H9 (cell line): ENCODE measurements at regions not wholly inside any gene's neighbourhood (a gene's known extent, or its start where the extent isn't known, plus 50 kb on each side); places are given as distances from the start of the nearest gene placed in this dataset.

ENCODE experiments used
- DNase-seq: peaks from one replicate; pipeline ENCODE4 v3.0.0-alpha.2; 2017
- H2AFZ ChIP-seq: one replicate; pipeline ENCODE4 v1.6.1; 2013; ENCODE audit warnings: mild to moderate bottlenecking, low read length, control low read depth, moderate library complexity
- H2AK5ac ChIP-seq: 2 replicates; pipeline ENCODE4 v1.6.1; 2013; ENCODE audit warnings: low read length, control low read depth, mixed read lengths; ENCODE audit not compliant: insufficient read length
- H2BK120ac ChIP-seq: one replicate; pipeline ENCODE4 v1.6.1; 2013; ENCODE audit warnings: low read depth, mild to moderate bottlenecking, low read length, control low read depth, inconsistent platforms; ENCODE audit not compliant: poor library complexity, severe bottlenecking
- H2BK12ac ChIP-seq: 2 replicates; pipeline ENCODE4 v1.6.1; 2013; ENCODE audit warnings: low read length, control low read depth, mixed read lengths, low read depth; ENCODE audit not compliant: insufficient read length
- H2BK15ac ChIP-seq: 2 replicates; pipeline ENCODE4 v1.6.1; 2013; ENCODE audit warnings: low read depth, low read length, control low read depth
- H2BK20ac ChIP-seq: one replicate; pipeline ENCODE4 v1.6.1; 2013; ENCODE audit warnings: low read depth, mild to moderate bottlenecking, low read length, control low read depth, inconsistent platforms; ENCODE audit not compliant: poor library complexity, severe bottlenecking
- H2BK5ac ChIP-seq: 2 replicates; pipeline ENCODE4 v1.6.1; 2013; ENCODE audit warnings: low read length, control low read depth, mixed read lengths; ENCODE audit not compliant: insufficient read length
- H3K14ac ChIP-seq: 2 replicates; pipeline ENCODE4 v1.6.1; 2013; ENCODE audit warnings: low read length, control low read depth; ENCODE audit not compliant: insufficient read depth
- H3K18ac ChIP-seq: 2 replicates; pipeline ENCODE4 v1.6.1; 2013; ENCODE audit warnings: low read depth, mild to moderate bottlenecking, mixed read lengths, low read length, control low read depth; ENCODE audit not compliant: insufficient read length
- H3K23ac ChIP-seq: 2 replicates; pipeline ENCODE4 v1.6.1; 2013; ENCODE audit warnings: low read length, control low read depth, mixed read lengths, low read depth; ENCODE audit not compliant: insufficient read length
- H3K23me2 ChIP-seq: 2 replicates; pipeline ENCODE4 v1.6.1; 2013; ENCODE audit warnings: low read depth, mild to moderate bottlenecking, mixed read lengths, low read length, control low read depth; ENCODE audit not compliant: insufficient read length, poor library complexity, severe bottlenecking
- H3K27ac ChIP-seq: 2 replicates; pipeline ENCODE4 v1.5.1; 2013; ENCODE audit warnings: low read length, control low read depth, mixed read lengths, low read depth; ENCODE audit not compliant: insufficient read length
- H3K27me3 ChIP-seq: 2 replicates; pipeline ENCODE4 v1.6.1; 2013; ENCODE audit warnings: low read length, control low read depth, inconsistent platforms; ENCODE audit not compliant: insufficient read depth
- H3K4ac ChIP-seq: 2 replicates; pipeline ENCODE4 v1.6.1; 2013; ENCODE audit warnings: low read depth, mild to moderate bottlenecking, control low read depth, inconsistent platforms, low read length, moderate library complexity
- H3K4me1 ChIP-seq: 2 replicates; pipeline ENCODE4 v1.6.1; 2013; ENCODE audit warnings: low read length, control low read depth, inconsistent platforms; ENCODE audit not compliant: insufficient read depth
- H3K4me2 ChIP-seq: 2 replicates; pipeline ENCODE4 v1.6.1; 2013; ENCODE audit warnings: low read length, control low read depth, mixed read lengths; ENCODE audit not compliant: insufficient read length, insufficient read depth
- H3K56ac ChIP-seq: 2 replicates; pipeline ENCODE4 v1.6.1; 2013; ENCODE audit warnings: low read depth, mild to moderate bottlenecking, mixed read lengths, low read length, control low read depth; ENCODE audit not compliant: insufficient read length
- H3K79me1 ChIP-seq: 2 replicates; pipeline ENCODE4 v1.6.1; 2013; ENCODE audit warnings: low read depth, mild to moderate bottlenecking, moderate library complexity, low read length, control low read depth, inconsistent platforms; ENCODE audit not compliant: insufficient read depth, poor library complexity, severe bottlenecking
- H3K79me2 ChIP-seq: 2 replicates; pipeline ENCODE4 v1.6.1; 2013; ENCODE audit warnings: low read length, control low read depth, inconsistent platforms; ENCODE audit not compliant: insufficient read depth
- H3K9ac ChIP-seq: 2 replicates; pipeline ENCODE4 v1.6.1; 2013; ENCODE audit warnings: low read length, control low read depth, mixed read lengths; ENCODE audit not compliant: insufficient read length; ENCODE audit errors: extremely low read depth
- H3K9me3 ChIP-seq: one replicate; pipeline ENCODE4 v1.6.1; 2013; ENCODE audit warnings: low read depth, low read length, inconsistent platforms; ENCODE audit not compliant: control insufficient read depth
- H3T11ph ChIP-seq: one replicate; pipeline ENCODE4 v1.6.1; 2013; ENCODE audit warnings: mild to moderate bottlenecking, low read length, control low read depth, inconsistent platforms
- H4K20me1 ChIP-seq: one replicate; pipeline ENCODE4 v1.6.1; 2013; ENCODE audit not compliant: control insufficient read depth, insufficient read length, insufficient read depth
- H4K5ac ChIP-seq: 2 replicates; pipeline ENCODE4 v1.6.1; 2013; ENCODE audit warnings: low read depth, mild to moderate bottlenecking, mixed read lengths, low read length, control low read depth; ENCODE audit not compliant: insufficient read length
- H4K8ac ChIP-seq: replicated peaks from 2 replicates; pipeline ENCODE4 v1.6.1; 2013; ENCODE audit warnings: low read length, control low read depth, mixed read lengths, low read depth; ENCODE audit not compliant: insufficient read length
- H4K91ac ChIP-seq: 2 replicates; pipeline ENCODE4 v1.6.1; 2013; ENCODE audit warnings: low read depth, mild to moderate bottlenecking, moderate library complexity, mixed read lengths, low read length, control low read depth; ENCODE audit not compliant: insufficient read length
- H3K27ac Mint-ChIP-seq, 3 experiments: 2 replicates in 2 of 3; 3 replicates in 1 of 3; pipeline ENCODE4 v1.8.0; 2020 to 2021; ENCODE audit warnings: mixed read lengths in 3 of 3, mild to moderate bottlenecking in 1 of 3, moderate library complexity in 1 of 3
- H3K27me3 Mint-ChIP-seq: 2 replicates; pipeline ENCODE4 v1.8.0; 2021; ENCODE audit warnings: low read depth, mild to moderate bottlenecking, moderate library complexity, mixed read lengths
- H3K36me3 Mint-ChIP-seq, 3 experiments: 2 replicates in 2 of 3; 3 replicates in 1 of 3; pipeline ENCODE4 v1.8.0; 2020 to 2021; ENCODE audit warnings: low read depth in 3 of 3, mixed read lengths in 3 of 3; ENCODE audit not compliant: insufficient read depth in 1 of 3
- H3K4me1 Mint-ChIP-seq, 2 experiments: 2 replicates each; pipeline ENCODE4 v1.8.0; 2020; ENCODE audit warnings: mixed read lengths in 2 of 2
- H3K4me3 Mint-ChIP-seq, 2 experiments: 2 replicates in 1 of 2; 3 replicates in 1 of 2; pipeline ENCODE4 v1.8.0; 2020 to 2021; ENCODE audit warnings: mild to moderate bottlenecking in 2 of 2, mixed read lengths in 2 of 2, moderate library complexity in 1 of 2
- H3K9me3 Mint-ChIP-seq, 2 experiments: 2 replicates in 1 of 2; 3 replicates in 1 of 2; pipeline ENCODE4 v1.8.0; 2020; ENCODE audit warnings: mild to moderate bottlenecking in 2 of 2, mixed read lengths in 2 of 2, moderate library complexity in 1 of 2
- WGBS: extraction: QIAGEN DNeasy Blood & Tissue Kit; methylation state at CpG from one replicate; pipeline ENCODE4 v1.1.7; 2013; ENCODE audit warnings: missing lambda C conversion rate, low lambda C conversion rate, mixed read lengths; ENCODE audit not compliant: insufficient read length; ENCODE audit errors: extremely low coverage; 5-methylcytosine and 5-hydroxymethylcytosine counted together
- TF ChIP-seq, protein P1 (sequence below): fragments of 200-600 bp; sonication (generic); conservative IDR thresholded peaks from 3 replicates; pipeline ENCODE4 v1.8.0; 2021; ENCODE audit warnings: antibody characterized with exemption, mild to moderate bottlenecking

DNA sequence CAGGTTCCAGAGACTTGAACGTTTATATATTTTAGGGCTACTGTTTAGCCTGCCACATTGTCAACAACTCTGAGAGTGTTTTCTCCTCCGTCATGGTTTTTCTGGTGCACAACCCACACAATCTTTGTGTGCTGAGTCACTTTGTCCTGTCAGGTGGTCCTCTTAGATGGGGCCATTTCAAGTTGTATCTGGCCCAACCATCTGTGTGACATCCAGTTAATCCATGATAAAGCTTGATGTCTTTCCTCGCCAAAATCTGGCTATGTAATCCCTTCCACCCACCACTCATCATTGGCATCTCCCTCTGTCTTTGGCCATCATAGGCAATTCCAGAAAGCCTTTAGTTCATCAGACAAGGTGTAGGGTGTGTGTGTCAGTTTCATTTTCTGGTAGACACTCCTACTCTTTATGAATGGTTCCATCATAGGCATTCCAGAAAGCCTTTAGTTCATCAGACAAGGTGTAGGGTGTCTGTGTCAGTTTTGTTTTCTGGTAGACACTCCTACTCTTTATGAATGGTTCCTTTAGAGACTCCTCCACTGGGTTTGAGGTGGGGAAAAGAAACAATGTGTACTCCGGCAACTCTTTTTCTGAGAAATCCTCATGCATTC lies 282.0 kb upstream of the ACTBL2 start:
- H2BK15ac ChIP-seq: no peak overlapping the region
- H3K79me2 ChIP-seq: no peaks in the 10 kb centered on the region
- TF ChIP-seq, protein P1, sequence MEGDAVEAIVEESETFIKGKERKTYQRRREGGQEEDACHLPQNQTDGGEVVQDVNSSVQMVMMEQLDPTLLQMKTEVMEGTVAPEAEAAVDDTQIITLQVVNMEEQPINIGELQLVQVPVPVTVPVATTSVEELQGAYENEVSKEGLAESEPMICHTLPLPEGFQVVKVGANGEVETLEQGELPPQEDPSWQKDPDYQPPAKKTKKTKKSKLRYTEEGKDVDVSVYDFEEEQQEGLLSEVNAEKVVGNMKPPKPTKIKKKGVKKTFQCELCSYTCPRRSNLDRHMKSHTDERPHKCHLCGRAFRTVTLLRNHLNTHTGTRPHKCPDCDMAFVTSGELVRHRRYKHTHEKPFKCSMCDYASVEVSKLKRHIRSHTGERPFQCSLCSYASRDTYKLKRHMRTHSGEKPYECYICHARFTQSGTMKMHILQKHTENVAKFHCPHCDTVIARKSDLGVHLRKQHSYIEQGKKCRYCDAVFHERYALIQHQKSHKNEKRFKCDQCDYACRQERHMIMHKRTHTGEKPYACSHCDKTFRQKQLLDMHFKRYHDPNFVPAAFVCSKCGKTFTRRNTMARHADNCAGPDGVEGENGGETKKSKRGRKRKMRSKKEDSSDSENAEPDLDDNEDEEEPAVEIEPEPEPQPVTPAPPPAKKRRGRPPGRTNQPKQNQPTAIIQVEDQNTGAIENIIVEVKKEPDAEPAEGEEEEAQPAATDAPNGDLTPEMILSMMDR: no peak
- no peaks in the 10 kb centered on the region for H3K9me3 Mint-ChIP-seq
- no CpG with 5 or more reads among the region's 4 CpGs for WGBS
- H3K14ac ChIP-seq: no peak overlapping the region
- H3K9ac ChIP-seq: no peak overlapping the region
- H3K79me1 ChIP-seq: no peaks in the 10 kb centered on the region
- no peak overlapping the region for H4K5ac ChIP-seq
- no peak overlapping the region for H3K56ac ChIP-seq
- no peak overlapping the region for H3K27ac ChIP-seq
- H3K23ac ChIP-seq: no peak overlapping the region
- H4K8ac ChIP-seq: no peak overlapping the region
- no peaks in the 10 kb centered on the region for H3K27me3 ChIP-seq
- no peak for DNase-seq
- H3K9me3 ChIP-seq: no peaks in the 10 kb centered on the region
- peaks cover 0 to 2% of the 10 kb centered on the region in 2 experiments; a peak in 1 of 4 replicates for H3K4me1 Mint-ChIP-seq
- H2BK20ac ChIP-seq: no peak overlapping the region
- no peak overlapping the region for H2BK120ac ChIP-seq
- no peak overlapping the region for H2BK12ac ChIP-seq
- no peak overlapping the region for H3K4ac ChIP-seq
- no peak overlapping the region for H3K18ac ChIP-seq
- H4K91ac ChIP-seq: no peak overlapping the region
- H3K4me3 Mint-ChIP-seq: no peak overlapping the region
- no peaks in the 10 kb centered on the region; a peak in 1 of 7 replicates for H3K36me3 Mint-ChIP-seq
- no peak overlapping the region for H3K27ac Mint-ChIP-seq
- no peaks in the 10 kb centered on the region for H3K4me1 ChIP-seq
- H2AK5ac ChIP-seq: no peak overlapping the region
- H3K23me2 ChIP-seq: no peaks in the 10 kb centered on the region
- no peak overlapping the region for H2AFZ ChIP-seq
- H2BK5ac ChIP-seq: no peak overlapping the region
- no peaks in the 10 kb centered on the region for H4K20me1 ChIP-seq
- H3T11ph ChIP-seq: no peak overlapping the region
- no peaks in the 10 kb centered on the region for H3K27me3 Mint-ChIP-seq
- no peak overlapping the region for H3K4me2 ChIP-seq
